HG02973 (cell line): ENCODE measurements at regions not wholly inside any gene's neighbourhood (a gene's known extent, or its start where the extent isn't known, plus 50 kb on each side); places are given as distances from the start of the nearest gene placed in this dataset.
"Not testable (repeated sequence)": the region's sequence is repeated elsewhere in the genome, so short reads cannot be mapped to it uniquely, and the experiment has no call there.

Experiments used
- ATAC-seq: cut with Tn5 transposase; IDR thresholded peaks from one replicate; pipeline ENCODE4 v1.9.1; 2021; ENCODE audit warnings: moderate library complexity; ENCODE audit not compliant: unreplicated experiment

DNA sequence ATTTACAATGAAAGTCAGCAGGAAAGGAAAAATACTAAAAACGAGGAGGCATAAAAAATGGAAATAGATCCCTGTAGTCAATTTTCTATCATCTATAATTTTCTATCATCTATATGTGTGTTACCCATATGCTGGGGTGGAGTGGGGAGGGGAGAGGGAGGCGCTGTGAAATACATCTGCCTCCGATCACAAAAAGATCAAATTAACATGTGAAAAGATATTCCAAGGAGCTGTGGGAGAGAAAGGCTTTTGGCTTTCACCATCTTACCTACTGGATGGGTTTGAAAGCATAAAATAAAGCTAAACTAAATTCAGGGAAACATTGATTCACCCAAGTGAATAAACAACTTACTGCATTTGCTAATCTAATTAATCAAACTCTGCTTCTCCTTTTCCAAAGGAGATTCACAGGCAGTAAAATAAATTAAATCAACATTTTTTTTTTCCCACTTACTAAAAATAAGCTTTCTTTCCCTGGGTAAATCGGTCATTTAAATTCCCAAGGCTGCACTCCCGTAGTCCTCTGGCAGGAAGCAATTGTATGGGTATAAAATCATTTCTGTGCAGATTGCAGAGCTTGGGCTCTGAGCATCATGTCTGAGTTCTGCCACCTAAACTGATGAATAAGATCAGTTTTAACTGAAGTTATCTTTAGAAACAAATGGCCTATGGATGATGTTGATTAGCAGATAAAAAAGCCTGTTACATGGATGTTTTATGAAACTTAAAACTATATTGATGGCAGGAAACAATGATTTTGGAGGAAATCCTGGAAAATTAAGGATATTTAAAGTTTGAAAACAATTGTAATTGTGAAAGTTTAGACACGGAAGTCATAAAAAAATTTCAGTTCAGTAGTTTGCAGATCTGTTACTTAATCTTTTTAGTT lies 147.9 kb downstream of the SOX4 start:
- no peak for ATAC-seq

GRCh38 chr6:21742238-21742660 lies 148.7 kb downstream of the SOX4 start:
- ATAC-seq, result no peak

DNA sequence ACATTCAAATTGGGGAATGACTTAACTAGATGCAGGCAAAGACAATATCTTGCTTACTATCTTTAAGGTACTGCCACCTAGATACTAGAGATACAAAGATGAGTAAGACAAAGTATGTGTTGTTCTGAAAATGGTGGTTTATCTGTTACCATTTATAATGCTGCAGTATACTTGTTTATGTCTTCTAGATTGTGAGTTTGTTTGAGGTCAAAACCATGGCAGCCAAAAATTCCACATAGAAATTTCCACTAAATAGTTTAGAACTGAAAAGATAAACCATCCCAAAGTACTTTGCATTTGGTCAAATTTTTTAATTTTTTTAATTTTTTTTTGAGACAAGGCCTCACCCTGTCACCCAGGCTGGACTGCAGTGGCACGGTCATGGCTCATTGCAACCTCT lies 150.8 kb downstream of the SOX4 start:
- ATAC-seq, result no peak

- ATAC-seq, result no peak
Measured at GRCh38 chr6:21745543-21746337, 152.2 kb downstream of the SOX4 start.

- no peak for ATAC-seq
Measured at GRCh38 chr6:21747441-21747840, 153.9 kb downstream of the SOX4 start.

DNA sequence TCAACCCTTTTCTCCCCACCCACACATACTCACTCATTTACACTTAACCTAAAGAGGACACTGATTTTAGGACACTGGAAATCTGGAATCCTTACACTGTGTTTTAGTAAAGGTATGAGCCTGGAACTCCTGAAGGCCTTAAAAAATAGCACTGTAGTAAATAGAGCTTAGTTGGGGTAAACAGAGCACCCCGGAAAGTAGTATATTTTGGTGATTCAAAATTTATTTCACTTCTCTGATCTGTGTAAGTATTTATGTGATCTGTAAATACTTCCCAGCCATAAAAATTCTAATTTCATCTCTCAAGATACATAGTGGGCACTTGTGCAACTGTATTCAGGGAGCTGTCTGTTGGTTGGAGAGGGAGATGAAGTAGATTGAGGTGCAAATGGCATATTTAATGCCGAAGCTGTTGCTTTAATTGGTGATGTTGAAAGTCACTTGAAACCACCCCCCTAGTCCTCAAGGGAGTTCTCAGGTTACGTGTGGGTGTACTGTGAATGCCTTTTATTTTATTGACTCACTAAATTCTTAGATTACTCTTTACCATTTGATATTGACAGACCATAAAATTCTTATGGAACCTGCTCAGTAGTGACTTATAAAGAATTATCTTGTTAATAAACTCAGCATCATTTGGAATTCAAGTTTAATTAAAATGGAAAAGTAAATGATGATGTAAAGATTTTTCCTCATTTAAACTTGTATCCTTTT lies 154.9 kb downstream of the SOX4 start:
- ATAC-seq, result no peak

- ATAC-seq, result no peak
Measured at GRCh38 chr6:21749754-21750153, 156.2 kb downstream of the SOX4 start.

- ATAC-seq, result no peak
Measured at GRCh38 chr6:21750575-21750974, 157.0 kb downstream of the SOX4 start.

DNA sequence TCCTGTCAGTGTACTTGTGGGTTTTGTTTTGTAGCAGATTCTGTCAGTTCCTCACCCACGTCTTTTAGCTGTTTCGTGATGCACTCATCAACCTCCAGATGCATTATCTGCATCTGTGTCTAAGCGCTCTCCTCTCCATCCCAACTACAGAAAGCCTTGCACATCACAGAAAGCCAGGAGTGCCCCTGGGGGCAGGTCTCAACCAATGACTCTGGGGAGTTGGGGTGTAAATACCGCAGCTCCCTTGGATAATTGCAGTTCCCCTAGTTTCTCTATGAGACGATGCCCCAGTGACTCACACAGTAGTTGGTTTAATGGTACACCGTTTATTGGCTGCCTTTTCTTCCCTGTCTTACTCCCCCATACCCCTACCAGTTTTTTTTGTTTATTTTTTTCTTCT lies 158.1 kb downstream of the SOX4 start:
- ATAC-seq, result no peak

DNA sequence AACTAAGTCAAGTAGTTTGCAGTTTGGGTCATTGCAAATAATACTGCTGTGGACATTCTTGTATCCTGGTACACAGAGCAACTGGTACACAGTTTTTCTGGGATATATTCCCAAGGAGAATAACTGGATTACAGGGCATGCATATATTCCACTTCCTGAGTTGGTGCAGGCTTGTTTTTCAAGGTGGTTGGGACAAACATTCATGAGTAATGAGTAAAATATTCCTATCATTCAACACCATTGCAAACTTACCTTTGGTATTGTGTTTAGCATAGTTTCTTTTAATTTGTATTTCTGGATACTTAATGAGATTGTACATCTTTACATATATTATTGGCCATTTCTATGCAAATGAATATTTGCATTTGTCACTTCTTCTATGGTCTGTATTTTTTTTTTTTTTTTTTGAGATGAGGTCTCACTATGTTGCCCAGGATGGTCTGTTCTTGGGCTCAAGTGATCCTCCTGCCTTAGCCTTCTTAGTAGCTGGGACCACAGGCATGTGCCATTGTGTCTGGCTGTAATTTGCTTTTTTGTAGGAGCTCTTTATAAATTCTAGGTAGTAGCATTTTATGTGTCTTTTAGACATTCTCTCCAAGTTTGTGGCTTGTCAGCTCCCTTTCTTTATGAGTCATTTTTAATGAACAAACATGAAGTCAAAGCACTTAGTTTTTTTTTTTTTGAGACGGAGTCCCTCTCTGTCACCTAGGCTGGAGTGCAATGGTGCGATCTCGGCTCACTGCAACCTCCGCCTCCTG lies 158.7 kb downstream of the SOX4 start:
- ATAC-seq, result no peak

DNA sequence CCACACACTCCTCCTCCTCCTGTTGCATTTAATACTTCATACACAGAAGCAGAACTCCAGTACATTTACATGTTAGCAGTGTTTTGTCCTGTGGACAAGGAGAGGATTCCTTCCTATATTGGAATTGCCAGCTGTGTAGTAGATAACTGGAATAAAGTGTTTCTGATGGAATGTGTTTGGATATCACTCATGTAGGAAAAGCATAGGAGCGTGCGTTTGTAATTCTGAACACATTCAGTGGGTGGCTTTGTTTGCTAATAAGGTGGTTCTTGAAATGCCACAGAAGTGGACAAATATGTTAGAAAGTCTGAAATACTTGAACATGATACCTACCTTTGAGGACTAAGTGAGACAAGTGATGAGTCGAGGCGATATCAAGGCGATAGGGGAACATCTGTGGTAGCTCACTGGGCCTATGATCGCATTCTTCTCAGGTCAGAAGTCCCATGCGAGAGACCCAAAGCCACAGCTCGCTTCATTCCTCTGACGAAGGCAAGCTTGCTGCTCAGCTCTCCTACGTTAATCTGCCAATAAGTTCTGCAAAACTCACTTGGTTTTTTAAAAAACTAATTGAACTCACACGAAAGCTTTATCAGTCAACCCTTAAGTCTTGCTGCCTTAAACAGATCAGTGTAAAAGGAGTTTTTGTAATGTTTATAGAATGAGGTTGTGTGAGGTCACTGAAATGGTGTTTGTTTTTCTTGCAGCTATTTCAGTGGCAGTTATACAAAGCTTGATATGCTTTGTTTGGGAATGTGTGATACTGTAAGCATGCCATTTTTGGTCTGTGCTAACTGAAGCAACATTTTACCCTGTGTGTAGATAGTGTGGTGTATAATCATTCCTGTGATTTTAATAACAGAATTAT lies 159.9 kb downstream of the SOX4 start:
- ATAC-seq, result no peak

- ATAC-seq, result no peak
Measured at GRCh38 chr6:21754891-21755290, 161.3 kb downstream of the SOX4 start.

DNA sequence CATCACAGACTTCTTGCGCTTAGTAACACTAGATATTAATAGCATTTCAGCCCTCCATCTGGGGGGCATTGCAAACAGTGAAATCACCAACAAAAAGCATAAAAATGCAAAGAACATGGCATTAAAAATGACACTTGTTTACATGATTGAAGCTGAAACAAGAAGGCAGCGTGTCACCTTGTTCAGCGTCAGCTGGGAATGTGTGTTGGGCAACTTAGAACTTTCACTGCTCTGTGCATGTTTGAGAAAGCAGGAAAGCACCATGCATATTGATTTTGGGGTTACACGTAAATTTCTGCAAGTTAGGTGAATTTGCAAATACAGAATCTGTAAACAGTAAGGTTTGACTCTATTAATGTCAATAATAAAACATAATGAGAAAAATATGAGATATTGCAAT lies 162.9 kb downstream of the SOX4 start:
- no peak for ATAC-seq

- not testable (repeated sequence) for ATAC-seq
Measured at GRCh38 chr6:21757392-21757791, 163.8 kb downstream of the SOX4 start.

DNA sequence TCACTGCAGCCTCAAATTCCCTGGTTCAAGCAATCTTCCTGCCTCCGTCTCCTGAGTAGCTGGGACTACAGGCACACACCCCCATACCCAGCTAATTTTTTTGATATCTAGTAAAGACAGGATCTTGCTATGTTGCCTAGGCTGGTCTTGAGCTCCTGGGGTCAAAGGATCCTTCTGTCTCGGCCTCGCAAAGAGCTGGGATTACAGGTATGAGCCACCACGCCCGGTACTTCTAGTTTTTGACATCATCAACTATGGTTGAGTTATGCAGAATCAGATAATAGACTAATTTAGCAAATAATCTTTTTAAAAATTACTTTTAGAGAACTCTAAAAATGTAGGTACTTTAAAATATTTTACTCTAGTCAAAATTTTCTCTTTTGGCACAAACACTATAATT lies 166.2 kb downstream of the SOX4 start:
- no peak for ATAC-seq

- not testable (repeated sequence) for ATAC-seq
Measured at GRCh38 chr6:21761053-21761730, 167.6 kb downstream of the SOX4 start.

DNA sequence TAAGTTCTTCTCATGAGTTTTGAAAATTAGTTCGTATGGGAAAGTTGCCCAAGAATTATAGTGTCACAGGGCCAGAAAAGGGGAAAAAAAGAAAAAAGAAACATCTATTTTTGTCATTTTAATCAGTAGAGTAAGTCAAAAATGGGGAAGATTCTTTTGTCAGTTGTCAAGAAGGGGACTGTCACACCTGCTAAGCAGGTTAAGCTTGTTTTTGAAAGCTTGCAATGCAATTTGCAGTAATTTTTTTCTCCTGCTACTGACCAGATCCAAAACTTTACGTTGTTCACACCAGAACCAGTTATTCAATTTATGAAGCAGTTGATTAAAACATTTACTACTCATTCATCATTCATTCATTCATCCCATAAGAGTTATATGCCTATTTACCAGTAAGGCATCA lies 171.4 kb downstream of the SOX4 start:
- ATAC-seq, result no peak

DNA sequence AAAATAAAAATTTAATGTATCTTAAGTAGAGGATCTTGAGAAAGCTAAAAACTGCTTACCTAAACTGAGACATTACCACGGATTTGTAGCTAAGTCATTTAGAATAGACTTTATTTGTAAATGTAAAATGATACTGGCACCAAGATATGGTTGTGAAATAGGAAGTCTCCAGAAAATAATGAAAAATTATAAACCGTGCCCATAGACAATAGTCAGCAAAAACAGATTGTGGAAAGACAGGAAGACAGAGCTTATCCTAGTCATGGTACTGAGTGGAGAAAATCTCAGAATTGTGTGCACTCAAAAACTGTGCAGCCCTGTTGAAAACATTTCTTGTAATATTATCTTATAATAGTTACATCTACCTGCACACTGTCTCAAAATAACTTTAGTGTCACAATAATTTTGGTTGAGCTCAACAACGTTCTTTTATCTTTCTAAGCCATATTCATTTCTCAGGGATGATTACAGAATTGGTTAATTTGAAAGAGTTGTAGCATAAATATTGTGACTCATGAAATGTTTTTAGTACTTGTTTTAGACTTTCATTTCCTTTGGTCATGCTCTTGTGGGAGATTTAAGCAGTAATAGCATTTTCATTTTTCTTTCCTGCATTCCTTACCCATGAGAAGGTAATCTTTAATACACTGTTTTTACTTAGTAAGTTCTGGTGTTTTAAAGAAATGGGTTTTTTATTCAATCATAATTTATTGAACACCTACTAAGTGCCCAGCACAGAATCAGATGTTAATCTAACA lies 174.5 kb downstream of the SOX4 start:
- no peak for ATAC-seq
